GM23338 (cell line): ENCODE measurements at regions not wholly inside any gene's neighbourhood (a gene's known extent, or its start where the extent isn't known, plus 50 kb on each side); places are given as distances from the start of the nearest gene placed in this dataset.

Experiments used
- ATAC-seq: fragments of 200-7000 bp; cut with Tn5 transposase; 3 replicates; pipeline ENCODE4 v1.9.1; 2020
- DNase-seq: peaks from one replicate; pipeline ENCODE4 v3.0.0-alpha.2; 2015; ENCODE audit warnings: low spot score
- H2AFZ ChIP-seq: fragments of 200-600 bp; sonication (generic); 2 replicates; pipeline ENCODE4 v1.8.0; 2016; ENCODE audit warnings: antibody characterized with exemption, mild to moderate bottlenecking, moderate library complexity
- H3F3A ChIP-seq: fragments of 200-600 bp; sonication (generic); replicated peaks from 2 replicates; pipeline ENCODE4 v1.8.0; 2017; ENCODE audit warnings: antibody characterized with exemption, mixed run types, low read depth
- H3K27ac ChIP-seq: fragments of 200-600 bp; sonication (generic); 2 replicates; pipeline ENCODE4 v1.6.1; 2016; ENCODE audit warnings: low read depth
- H3K27me3 ChIP-seq: fragments of 200-600 bp; sonication (generic); 2 replicates; pipeline ENCODE4 v1.8.0; 2016; ENCODE audit warnings: mild to moderate bottlenecking, mixed run types, moderate library complexity; ENCODE audit not compliant: insufficient read depth
- H3K36me3 ChIP-seq: fragments of 200-600 bp; sonication (generic); 2 replicates; pipeline ENCODE4 v1.8.0; 2016; ENCODE audit warnings: mild to moderate bottlenecking; ENCODE audit not compliant: insufficient read depth
- H3K4me1 ChIP-seq: fragments of 200-600 bp; sonication (generic); 2 replicates; pipeline ENCODE4 v1.8.0; 2016; ENCODE audit warnings: mild to moderate bottlenecking, moderate library complexity; ENCODE audit not compliant: insufficient read depth
- H3K4me2 ChIP-seq: fragments of 200-600 bp; sonication (generic); 2 replicates; pipeline ENCODE4 v1.7.1; 2017; ENCODE audit warnings: mixed run types
- H3K4me3 ChIP-seq: fragments of 200-600 bp; sonication (generic); 2 replicates; pipeline ENCODE4 v1.6.1; 2016; ENCODE audit warnings: mixed run types
- H3K79me2 ChIP-seq: fragments of 200-600 bp; sonication (generic); replicated peaks from 2 replicates; pipeline ENCODE4 v1.8.0; 2017; ENCODE audit warnings: mild to moderate bottlenecking; ENCODE audit not compliant: insufficient read depth
- H3K9me2 ChIP-seq: fragments of 200-600 bp; sonication (generic); 2 replicates; pipeline ENCODE4 v1.8.0; 2017; ENCODE audit not compliant: insufficient read depth
- H4K20me1 ChIP-seq: fragments of 200-600 bp; sonication (generic); replicated peaks from 2 replicates; pipeline ENCODE4 v1.8.0; 2017; ENCODE audit warnings: mild to moderate bottlenecking; ENCODE audit not compliant: insufficient read depth
- H3K27ac Mint-ChIP-seq: 2 replicates; pipeline ENCODE4 v1.8.0; 2020; ENCODE audit warnings: inconsistent platforms, mild to moderate bottlenecking, moderate library complexity, mixed read lengths
- H3K27me3 Mint-ChIP-seq: 3 replicates; pipeline ENCODE4 v1.8.0; 2022; ENCODE audit warnings: low read depth, mild to moderate bottlenecking, moderate library complexity, mixed read lengths, inconsistent platforms; ENCODE audit not compliant: insufficient read depth, poor library complexity
- H3K36me3 Mint-ChIP-seq: 3 replicates; pipeline ENCODE4 v1.8.0; 2021; ENCODE audit warnings: low read depth, mild to moderate bottlenecking, inconsistent platforms, moderate library complexity, mixed read lengths
- H3K4me1 Mint-ChIP-seq: 3 replicates; pipeline ENCODE4 v1.8.0; 2020; ENCODE audit warnings: mild to moderate bottlenecking, inconsistent platforms, mixed read lengths
- H3K4me3 Mint-ChIP-seq: 3 replicates; pipeline ENCODE4 v1.8.0; 2021; ENCODE audit warnings: moderate library complexity, mild to moderate bottlenecking, inconsistent platforms, mixed read lengths
- H3K9me3 Mint-ChIP-seq: 3 replicates; pipeline ENCODE4 v1.8.0; 2020; ENCODE audit warnings: moderate library complexity, mild to moderate bottlenecking, inconsistent platforms, mixed read lengths
- CREB1 ChIP-seq: fragments of 250-450 bp; sonication (Bioruptor Pico); IDR thresholded peaks from 2 replicates; pipeline ENCODE4 v1.5.0; 2020; ENCODE audit warnings: low read depth, mild to moderate bottlenecking, moderate library complexity
- EZH2 ChIP-seq: fragments of 200-600 bp; sonication (generic); IDR thresholded peaks from one replicate; pipeline ENCODE4 v1.8.0; 2017; ENCODE audit warnings: antibody characterized with exemption, mild to moderate bottlenecking, low read depth; ENCODE audit not compliant: unreplicated experiment
- EZH2phosphoT487 ChIP-seq: fragments of 200-600 bp; sonication (generic); IDR thresholded peaks from one replicate; pipeline ENCODE4 v1.8.1; 2018; ENCODE audit warnings: antibody characterized with exemption; ENCODE audit not compliant: unreplicated experiment
- JUNB ChIP-seq: IDR thresholded peaks from one replicate; pipeline ENCODE4 v1.6.1; 2016; ENCODE audit warnings: antibody characterized with exemption; ENCODE audit not compliant: unreplicated experiment
- NANOG ChIP-seq: IDR thresholded peaks from 2 replicates; pipeline ENCODE4 v1.6.1; 2016; ENCODE audit warnings: antibody characterized with exemption, borderline replicate concordance
- POLR2AphosphoS5 ChIP-seq: IDR thresholded peaks from 2 replicates; pipeline ENCODE4 v1.6.1; 2016; ENCODE audit warnings: antibody characterized with exemption, low read depth
- STAT1 ChIP-seq: IDR thresholded peaks from one replicate; pipeline ENCODE4 v1.6.1; 2016; ENCODE audit warnings: antibody characterized with exemption; ENCODE audit not compliant: unreplicated experiment
- ZNF114 ChIP-seq: fragments of 250-450 bp; sonication (Bioruptor Pico); IDR thresholded peaks from 2 replicates; pipeline ENCODE4 v1.5.0; 2020; ENCODE audit warnings: mild to moderate bottlenecking, moderate library complexity
- ZNF331 ChIP-seq: fragments of 250-450 bp; sonication (Bioruptor Pico); IDR thresholded peaks from 2 replicates; pipeline ENCODE4 v1.5.0; 2020; ENCODE audit warnings: low read depth, mild to moderate bottlenecking, moderate library complexity
- TF ChIP-seq, protein P1 (sequence below): IDR thresholded peaks from one replicate; pipeline ENCODE4 v1.6.1; 2018; ENCODE audit warnings: antibody characterized with exemption; ENCODE audit not compliant: unreplicated experiment
- TF ChIP-seq, protein P2 (sequence below): IDR thresholded peaks from 2 replicates; pipeline ENCODE4 v1.6.1; 2016; ENCODE audit warnings: antibody characterized with exemption
- TF ChIP-seq, protein P3 (sequence below), 2 experiments: fragments of 200-600 bp in 1 of 2; sonication (generic) in 1 of 2; conservative IDR thresholded peaks; 2 replicates each; pipeline versions ENCODE4 v1.5.1 to v1.6.1; 2016 to 2017; ENCODE audit warnings: antibody characterized with exemption in 2 of 2, low read depth in 2 of 2, mild to moderate bottlenecking in 2 of 2, moderate library complexity in 1 of 2
- TF ChIP-seq, protein P4 (sequence below): fragments of 250-450 bp; sonication (Bioruptor Pico); IDR thresholded peaks from 2 replicates; pipeline ENCODE4 v1.5.0; 2020; ENCODE audit warnings: mild to moderate bottlenecking, moderate library complexity

DNA sequence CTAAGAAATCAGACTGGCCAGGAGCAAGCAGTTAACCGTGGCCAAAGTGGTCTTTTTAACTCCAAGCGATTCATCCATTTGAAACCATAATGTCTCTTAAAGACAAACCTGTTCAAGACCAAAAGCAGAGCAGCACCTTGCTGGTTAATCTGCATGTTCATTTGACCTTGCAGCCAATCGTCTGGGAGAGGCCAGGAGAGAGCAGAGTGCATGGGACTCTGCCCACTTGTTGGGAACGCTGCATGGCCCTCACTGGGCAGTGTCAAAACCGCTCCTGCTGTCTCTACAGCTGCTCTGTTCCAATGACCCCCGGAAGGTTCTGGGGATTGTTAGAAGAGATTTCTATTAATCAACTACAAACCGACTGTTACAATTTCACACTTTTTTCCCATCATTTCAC lies 79.6 kb downstream of the OLIG3 start:
- Histone ChIP-seq H3K79me2 (no peaks in the 10 kb centered on the region), H3F3A (no peaks in the 10 kb centered on the region), H3K4me2 (peak overlapping the region; percentile 73), H2AFZ (peak overlapping the region; percentile 49; the same call in 1 of the 2 replicates), H3K27me3 (no peaks in the 10 kb centered on the region), H3K4me3 (peak overlapping the region; percentile 50), H3K36me3 (no peaks in the 10 kb centered on the region), H4K20me1 (no peaks in the 10 kb centered on the region), H3K4me1 (peaks cover 25% of the 10 kb centered on the region), H3K27ac (no peak overlapping the region), H3K9me2 (no peaks in the 10 kb centered on the region)
- Mint-ChIP-seq H3K9me3 (no peaks in the 10 kb centered on the region; the same call in 2 of the 3 replicates), H3K36me3 (no peaks in the 10 kb centered on the region), H3K27ac (no peak overlapping the region), H3K4me1 (peaks cover 39% of the 10 kb centered on the region), H3K4me3 (peak overlapping the region; percentile 74), H3K27me3 (peaks cover 8% of the 10 kb centered on the region)
- no peak for TF ChIP-seq STAT1
- TF ChIP-seq, protein P1, sequence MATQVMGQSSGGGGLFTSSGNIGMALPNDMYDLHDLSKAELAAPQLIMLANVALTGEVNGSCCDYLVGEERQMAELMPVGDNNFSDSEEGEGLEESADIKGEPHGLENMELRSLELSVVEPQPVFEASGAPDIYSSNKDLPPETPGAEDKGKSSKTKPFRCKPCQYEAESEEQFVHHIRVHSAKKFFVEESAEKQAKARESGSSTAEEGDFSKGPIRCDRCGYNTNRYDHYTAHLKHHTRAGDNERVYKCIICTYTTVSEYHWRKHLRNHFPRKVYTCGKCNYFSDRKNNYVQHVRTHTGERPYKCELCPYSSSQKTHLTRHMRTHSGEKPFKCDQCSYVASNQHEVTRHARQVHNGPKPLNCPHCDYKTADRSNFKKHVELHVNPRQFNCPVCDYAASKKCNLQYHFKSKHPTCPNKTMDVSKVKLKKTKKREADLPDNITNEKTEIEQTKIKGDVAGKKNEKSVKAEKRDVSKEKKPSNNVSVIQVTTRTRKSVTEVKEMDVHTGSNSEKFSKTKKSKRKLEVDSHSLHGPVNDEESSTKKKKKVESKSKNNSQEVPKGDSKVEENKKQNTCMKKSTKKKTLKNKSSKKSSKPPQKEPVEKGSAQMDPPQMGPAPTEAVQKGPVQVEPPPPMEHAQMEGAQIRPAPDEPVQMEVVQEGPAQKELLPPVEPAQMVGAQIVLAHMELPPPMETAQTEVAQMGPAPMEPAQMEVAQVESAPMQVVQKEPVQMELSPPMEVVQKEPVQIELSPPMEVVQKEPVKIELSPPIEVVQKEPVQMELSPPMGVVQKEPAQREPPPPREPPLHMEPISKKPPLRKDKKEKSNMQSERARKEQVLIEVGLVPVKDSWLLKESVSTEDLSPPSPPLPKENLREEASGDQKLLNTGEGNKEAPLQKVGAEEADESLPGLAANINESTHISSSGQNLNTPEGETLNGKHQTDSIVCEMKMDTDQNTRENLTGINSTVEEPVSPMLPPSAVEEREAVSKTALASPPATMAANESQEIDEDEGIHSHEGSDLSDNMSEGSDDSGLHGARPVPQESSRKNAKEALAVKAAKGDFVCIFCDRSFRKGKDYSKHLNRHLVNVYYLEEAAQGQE: no peak
- no peak for TF ChIP-seq EZH2
- TF ChIP-seq CREB1 (CRISPR knock-in tag): no peak
- TF ChIP-seq NANOG: no peak
- no peak for TF ChIP-seq POLR2AphosphoS5
- TF ChIP-seq, protein P2, sequence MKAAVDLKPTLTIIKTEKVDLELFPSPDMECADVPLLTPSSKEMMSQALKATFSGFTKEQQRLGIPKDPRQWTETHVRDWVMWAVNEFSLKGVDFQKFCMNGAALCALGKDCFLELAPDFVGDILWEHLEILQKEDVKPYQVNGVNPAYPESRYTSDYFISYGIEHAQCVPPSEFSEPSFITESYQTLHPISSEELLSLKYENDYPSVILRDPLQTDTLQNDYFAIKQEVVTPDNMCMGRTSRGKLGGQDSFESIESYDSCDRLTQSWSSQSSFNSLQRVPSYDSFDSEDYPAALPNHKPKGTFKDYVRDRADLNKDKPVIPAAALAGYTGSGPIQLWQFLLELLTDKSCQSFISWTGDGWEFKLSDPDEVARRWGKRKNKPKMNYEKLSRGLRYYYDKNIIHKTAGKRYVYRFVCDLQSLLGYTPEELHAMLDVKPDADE: no peak
- TF ChIP-seq, protein P3, sequence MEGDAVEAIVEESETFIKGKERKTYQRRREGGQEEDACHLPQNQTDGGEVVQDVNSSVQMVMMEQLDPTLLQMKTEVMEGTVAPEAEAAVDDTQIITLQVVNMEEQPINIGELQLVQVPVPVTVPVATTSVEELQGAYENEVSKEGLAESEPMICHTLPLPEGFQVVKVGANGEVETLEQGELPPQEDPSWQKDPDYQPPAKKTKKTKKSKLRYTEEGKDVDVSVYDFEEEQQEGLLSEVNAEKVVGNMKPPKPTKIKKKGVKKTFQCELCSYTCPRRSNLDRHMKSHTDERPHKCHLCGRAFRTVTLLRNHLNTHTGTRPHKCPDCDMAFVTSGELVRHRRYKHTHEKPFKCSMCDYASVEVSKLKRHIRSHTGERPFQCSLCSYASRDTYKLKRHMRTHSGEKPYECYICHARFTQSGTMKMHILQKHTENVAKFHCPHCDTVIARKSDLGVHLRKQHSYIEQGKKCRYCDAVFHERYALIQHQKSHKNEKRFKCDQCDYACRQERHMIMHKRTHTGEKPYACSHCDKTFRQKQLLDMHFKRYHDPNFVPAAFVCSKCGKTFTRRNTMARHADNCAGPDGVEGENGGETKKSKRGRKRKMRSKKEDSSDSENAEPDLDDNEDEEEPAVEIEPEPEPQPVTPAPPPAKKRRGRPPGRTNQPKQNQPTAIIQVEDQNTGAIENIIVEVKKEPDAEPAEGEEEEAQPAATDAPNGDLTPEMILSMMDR (conservative IDR thresholded peaks at IDR 0.05; ENCODE audit: low read depth in 2 of 2): no peak
- TF ChIP-seq EZH2phosphoT487: no peak
- no peak for TF ChIP-seq JUNB
- TF ChIP-seq ZNF114: no peak
- TF ChIP-seq, protein P4, sequence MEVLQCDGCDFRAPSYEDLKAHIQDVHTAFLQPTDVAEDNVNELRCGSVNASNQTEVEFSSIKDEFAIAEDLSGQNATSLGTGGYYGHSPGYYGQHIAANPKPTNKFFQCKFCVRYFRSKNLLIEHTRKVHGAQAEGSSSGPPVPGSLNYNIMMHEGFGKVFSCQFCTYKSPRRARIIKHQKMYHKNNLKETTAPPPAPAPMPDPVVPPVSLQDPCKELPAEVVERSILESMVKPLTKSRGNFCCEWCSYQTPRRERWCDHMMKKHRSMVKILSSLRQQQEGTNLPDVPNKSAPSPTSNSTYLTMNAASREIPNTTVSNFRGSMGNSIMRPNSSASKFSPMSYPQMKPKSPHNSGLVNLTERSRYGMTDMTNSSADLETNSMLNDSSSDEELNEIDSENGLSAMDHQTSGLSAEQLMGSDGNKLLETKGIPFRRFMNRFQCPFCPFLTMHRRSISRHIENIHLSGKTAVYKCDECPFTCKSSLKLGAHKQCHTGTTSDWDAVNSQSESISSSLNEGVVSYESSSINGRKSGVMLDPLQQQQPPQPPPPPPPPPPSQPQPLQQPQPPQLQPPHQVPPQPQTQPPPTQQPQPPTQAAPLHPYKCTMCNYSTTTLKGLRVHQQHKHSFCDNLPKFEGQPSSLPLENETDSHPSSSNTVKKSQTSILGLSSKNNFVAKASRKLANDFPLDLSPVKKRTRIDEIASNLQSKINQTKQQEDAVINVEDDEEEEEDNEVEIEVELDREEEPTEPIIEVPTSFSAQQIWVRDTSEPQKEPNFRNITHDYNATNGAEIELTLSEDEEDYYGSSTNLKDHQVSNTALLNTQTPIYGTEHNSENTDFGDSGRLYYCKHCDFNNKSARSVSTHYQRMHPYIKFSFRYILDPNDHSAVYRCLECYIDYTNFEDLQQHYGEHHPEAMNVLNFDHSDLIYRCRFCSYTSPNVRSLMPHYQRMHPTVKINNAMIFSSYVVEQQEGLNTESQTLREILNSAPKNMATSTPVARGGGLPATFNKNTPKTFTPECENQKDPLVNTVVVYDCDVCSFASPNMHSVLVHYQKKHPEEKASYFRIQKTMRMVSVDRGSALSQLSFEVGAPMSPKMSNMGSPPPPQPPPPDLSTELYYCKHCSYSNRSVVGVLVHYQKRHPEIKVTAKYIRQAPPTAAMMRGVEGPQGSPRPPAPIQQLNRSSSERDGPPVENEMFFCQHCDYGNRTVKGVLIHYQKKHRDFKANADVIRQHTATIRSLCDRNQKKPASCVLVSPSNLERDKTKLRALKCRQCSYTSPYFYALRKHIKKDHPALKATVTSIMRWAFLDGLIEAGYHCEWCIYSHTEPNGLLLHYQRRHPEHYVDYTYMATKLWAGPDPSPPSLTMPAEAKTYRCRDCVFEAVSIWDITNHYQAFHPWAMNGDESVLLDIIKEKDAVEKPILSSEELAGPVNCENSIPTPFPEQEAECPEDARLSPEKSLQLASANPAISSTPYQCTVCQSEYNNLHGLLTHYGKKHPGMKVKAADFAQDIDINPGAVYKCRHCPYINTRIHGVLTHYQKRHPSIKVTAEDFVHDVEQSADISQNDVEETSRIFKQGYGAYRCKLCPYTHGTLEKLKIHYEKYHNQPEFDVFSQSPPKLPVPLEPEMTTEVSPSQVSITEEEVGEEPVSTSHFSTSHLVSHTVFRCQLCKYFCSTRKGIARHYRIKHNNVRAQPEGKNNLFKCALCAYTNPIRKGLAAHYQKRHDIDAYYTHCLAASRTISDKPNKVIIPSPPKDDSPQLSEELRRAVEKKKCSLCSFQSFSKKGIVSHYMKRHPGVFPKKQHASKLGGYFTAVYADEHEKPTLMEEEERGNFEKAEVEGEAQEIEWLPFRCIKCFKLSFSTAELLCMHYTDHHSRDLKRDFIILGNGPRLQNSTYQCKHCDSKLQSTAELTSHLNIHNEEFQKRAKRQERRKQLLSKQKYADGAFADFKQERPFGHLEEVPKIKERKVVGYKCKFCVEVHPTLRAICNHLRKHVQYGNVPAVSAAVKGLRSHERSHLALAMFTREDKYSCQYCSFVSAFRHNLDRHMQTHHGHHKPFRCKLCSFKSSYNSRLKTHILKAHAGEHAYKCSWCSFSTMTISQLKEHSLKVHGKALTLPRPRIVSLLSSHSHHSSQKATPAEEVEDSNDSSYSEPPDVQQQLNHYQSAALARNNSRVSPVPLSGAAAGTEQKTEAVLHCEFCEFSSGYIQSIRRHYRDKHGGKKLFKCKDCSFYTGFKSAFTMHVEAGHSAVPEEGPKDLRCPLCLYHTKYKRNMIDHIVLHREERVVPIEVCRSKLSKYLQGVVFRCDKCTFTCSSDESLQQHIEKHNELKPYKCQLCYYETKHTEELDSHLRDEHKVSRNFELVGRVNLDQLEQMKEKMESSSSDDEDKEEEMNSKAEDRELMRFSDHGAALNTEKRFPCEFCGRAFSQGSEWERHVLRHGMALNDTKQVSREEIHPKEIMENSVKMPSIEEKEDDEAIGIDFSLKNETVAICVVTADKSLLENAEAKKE (CRISPR knock-in tag): no peak
- TF ChIP-seq ZNF331 (CRISPR knock-in tag): no peak
- DNase-seq: peak; percentile 28
- ATAC-seq: peak; percentile 72
